ENCODE measurements at regions not wholly inside any gene's neighbourhood (a gene's known extent, or its start where the extent isn't known, plus 50 kb on each side); places are given as distances from the start of the nearest gene placed in this dataset.

- TF ChIP-seq CTCF (conservative IDR thresholded peaks at IDR 0.05; ENCODE audit: low read depth, low read length) (no peak), EZH2 (IDR thresholded peaks at IDR 0.05; ENCODE audit: low read length, unreplicated experiment) (no peak), EZH2phosphoT487 (IDR thresholded peaks at IDR 0.05; ENCODE audit: borderline replicate concordance, low read length) (no peak)
Observed at GRCh38 chr5:142520885-142521284, 165.0 kb downstream of the FGF1 start.

All from PC-3 (cell line).